Lung microvascular endothelial cell (primary cell): ENCODE measurements at regions not wholly inside any gene's neighbourhood (a gene's known extent, or its start where the extent isn't known, plus 50 kb on each side); places are given as distances from the start of the nearest gene placed in this dataset.

Experiments
- DNase-seq, 2 donors: peaks; one replicate each; pipeline versions ENCODE4 v3.0.0 to v3.0.0-alpha.2; 2010; ENCODE audit warnings: low read depth in 2 of 2

DNA sequence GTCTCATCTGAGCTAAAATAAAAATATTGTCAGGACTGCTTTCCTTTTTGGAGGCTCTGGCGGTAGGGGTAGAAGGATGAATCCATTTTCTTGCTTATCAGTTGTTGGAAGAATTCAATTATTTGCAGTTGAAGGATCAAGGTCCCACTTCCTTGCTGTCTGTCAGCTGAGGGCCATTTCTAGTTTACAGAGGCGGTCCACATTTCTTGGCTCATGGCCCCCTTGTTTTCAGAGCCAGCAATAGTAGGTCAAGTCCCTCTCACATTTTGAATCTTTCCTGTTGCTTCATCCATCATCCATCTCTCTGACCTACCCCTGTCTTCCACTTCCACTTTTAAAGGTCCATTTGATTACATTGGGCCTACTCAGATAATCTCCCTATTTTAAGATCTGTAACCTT is 1099.3 kb upstream of the DIAPH2 start:
- DNase-seq = no peak

DNA sequence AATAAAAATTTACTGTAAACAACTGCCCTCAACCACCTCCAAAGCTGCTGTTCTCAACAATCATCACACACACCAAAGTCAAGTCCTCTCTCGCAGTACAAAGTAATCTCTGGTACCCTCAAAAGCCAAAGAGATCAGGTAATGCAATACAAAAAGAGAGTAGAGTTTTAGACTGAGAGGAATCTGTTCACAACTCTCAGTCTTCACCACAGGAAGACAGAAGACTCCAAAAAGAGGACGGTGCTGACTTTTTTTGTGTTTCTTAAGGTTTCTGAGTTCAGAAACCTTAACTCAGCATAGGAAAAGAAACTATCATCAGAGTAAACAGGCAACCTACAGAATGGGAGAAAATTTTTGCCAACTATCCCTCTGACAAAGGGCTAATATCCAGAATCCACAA is 1072.3 kb upstream of the DIAPH2 start:
- DNase-seq = no peak

DNA sequence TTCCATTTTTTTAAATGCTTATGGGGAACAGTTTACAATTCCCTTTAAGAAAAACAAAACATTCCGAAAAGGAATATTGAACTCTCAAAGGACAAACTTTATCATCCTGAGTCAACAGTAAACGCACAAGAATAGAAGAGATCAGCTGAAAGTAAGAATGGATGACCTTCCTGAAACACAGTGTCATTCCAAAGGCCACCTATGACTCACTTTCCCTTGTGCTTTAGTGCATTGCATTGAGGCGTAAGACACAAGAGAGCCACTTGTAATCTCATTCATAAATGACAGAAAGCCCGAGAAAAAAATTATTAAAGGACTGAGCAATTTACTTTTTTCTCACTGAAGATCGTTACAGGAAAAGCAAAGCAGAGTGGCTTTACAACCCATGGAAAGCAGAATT is 1062.4 kb upstream of the DIAPH2 start:
- no peak for DNase-seq

DNA sequence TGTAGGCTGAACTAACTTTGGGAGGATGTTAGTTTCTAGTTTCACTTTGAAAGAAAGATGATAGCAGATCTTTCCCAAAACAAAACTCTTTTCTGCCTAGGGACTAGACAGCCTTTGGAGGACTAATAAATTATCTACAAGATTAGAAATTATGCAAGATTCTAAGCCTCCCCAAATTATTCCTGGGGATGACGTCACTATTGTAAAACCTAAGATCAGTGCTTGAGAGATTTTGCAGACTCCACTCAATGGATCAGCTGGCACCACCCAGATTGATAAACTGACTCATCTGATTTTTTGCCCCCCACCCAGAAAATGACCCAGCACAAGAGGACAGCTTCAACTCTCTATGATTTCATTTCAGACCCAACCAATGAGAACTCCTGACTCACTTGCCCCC is 1057.9 kb upstream of the DIAPH2 start:
- no peak for DNase-seq

DNA sequence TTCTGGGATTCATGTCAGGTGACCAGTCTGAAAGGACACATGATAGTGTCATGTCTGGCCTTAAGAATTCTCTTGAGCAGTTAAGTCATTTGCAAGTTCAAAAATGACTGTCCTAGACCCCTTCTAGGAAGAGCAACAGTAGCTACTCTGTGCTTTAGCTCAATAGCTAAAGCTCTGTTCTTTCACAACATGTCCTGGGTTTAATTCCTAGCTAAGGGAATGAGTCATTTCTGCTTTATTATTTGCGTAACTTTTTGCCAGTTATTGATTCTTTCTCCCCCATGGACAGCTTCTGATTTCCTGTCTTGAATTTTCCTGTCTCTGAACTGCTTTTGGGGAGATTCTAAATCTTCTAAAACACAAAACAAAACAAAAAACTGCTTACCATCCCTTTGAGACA is 1055.8 kb upstream of the DIAPH2 start:
- no peak for DNase-seq

DNA sequence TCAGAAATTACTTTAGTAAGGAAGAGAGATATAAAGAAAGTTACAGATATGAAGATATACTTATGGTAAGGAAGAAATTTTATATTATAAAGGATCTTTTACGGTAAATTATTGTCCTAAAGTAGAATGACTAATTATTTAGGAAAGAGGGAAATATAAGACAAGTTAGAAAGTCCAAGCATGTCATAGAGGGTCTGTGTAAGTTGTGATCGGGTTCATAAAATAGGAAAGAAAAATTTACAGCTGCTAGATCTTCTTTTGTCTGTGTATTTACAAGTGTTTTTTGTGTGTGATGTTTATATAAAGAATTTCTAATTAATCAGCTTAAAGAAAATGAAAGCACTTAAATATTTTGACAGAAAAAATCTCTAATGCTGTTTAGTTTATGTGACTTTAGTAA is 1054.9 kb upstream of the DIAPH2 start:
- no peak for DNase-seq

DNA sequence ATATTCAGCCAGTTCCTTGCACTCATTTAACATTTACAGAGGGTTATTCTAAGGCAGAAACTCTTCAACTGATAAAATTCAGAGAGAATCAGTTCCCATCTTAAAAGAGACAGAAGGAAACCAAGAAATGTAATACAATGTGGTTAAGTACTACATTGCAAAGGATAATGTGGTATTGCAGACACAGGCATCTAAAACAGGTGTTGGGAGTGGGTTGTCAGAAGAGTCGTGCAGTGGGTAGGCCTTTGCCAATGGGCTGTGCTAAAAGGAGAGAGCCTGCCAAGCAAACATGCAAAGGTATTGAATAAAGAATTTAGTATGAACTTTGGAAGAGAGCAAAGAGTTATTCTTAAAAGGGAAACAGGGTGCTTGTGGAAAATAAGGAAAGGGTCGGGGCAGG is 1044.4 kb upstream of the DIAPH2 start:
- DNase-seq = no peak

DNA sequence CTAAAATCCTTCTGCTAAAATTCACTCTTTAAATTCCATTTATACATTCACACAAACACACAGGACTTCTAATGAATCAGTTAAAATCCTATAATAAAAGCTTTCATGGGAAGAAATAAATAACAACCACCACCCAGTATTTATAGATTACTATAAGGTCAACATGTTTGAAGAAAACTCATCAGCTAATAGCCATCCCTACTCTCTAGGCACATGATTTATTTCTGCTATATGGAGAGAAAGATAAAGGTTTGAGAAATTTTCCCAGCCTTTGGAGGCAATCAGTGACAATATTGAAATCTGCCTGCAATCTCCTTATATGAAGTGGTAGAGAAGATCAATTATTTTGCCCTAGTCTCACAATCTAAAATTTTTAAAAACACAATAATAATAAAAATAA is 1038.9 kb upstream of the DIAPH2 start:
- no peak for DNase-seq

DNA sequence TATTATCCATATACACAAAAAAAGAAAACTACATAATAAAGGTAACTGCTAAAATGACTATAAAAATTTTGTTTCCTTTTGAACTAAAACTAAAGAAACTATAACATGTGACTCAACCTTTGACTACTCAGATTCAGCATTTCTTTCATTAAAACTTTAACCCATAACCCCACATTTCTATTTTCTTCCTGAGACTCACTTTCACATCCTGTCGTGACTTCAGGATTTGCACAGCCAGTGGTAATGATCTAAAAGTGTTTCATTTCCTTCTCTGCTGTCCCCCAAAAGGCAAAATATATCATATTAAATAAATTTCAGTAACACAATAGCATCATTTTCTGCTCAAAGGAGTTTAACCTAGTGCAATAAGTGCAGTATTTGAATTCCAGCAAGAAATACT is 1022.4 kb upstream of the DIAPH2 start:
- DNase-seq = no peak

DNA sequence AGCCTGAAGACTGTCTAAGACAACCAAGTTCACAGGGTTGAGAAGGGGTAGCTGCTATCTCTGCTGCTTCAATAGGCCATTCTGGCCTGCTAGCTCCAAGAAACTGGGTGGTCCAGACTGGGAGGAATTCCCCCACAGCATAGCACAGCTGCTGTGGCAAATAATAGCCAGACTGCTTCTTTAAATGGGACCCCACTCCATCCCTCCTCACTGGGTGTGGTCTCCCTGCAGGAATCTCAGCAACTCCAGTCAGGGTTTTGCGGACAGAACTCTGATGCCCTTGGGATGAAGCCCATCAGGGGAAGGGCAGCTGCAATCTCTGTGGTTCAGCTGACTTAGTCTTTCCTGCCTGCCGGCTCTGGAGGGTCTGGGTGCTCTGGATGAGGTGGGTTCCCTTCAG is 1018.6 kb upstream of the DIAPH2 start:
- no peak for DNase-seq

DNA sequence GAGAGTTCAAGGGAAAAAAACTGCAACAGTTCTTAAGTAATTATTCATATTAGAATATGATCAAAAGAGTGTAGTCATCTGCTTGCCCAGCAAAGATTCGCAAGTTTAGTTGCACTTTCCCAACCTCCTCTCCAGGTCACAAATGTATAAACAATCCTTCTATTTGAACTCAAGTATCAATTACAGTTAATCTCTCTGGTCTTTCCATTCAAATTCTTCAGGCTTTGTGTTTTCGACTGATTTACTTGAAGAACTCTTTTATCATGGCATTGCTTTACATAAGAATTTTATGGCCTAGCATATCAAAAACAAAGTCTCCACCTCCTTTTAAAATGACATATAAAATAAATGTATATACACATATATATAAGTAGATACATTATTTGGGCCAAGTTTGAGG is 1009.6 kb upstream of the DIAPH2 start:
- no peak for DNase-seq

DNA sequence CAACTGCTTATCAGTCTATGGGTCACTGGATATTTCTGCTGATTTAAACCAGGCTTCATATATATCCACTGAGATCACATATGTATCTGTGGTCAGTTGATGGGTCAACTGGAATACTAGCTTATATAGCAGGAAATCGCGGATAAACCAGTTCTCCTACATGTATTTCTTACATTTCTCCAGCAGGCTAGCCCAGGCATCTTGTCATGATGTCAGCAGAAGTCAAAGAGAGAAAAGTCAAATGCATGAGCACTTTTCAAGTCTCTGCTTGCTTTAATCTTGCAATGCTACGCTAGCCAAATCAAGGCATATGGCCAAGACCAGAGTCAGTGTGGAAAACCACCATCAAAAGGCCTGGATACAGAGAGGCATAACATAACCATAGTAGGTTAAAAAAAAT is 1008.8 kb upstream of the DIAPH2 start:
- DNase-seq = no peak

DNA sequence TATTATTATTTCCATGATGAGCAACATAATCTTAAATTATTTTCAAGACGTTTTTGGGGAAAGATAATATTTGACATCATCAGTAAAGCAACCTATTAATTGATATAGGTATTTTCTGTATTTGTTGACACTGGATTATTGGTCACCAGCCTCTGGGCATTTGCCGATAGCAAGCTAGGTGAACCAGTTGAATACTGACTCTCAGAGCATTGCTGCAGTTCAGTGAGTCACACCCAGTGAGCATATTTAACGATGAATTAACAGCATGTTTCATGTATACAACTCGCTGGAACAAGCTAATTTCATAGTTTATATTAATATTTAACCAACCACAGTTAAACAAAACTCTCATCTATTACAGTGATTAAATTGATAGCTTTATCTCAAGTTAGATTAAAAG is 1006.0 kb upstream of the DIAPH2 start:
- no peak for DNase-seq

DNA sequence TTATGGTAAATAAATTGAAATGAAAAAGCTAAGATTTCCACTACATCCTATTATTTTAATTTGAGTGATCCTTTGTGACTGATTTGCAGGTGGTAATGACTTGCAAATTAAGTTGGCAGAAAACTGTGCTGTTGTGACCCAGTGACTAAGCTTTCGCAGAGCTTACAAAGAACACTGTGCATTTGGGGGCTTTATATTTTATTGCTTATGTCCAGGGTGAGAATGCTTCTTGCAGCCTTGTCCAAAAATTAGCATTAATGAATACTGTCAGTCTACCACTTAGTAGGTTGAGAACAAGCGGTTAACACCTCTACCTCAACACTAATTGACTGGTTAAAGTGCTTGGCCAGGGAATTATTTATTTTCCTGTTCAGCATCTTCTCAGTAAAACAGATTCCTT is 991.3 kb upstream of the DIAPH2 start:
- no peak for DNase-seq

DNA sequence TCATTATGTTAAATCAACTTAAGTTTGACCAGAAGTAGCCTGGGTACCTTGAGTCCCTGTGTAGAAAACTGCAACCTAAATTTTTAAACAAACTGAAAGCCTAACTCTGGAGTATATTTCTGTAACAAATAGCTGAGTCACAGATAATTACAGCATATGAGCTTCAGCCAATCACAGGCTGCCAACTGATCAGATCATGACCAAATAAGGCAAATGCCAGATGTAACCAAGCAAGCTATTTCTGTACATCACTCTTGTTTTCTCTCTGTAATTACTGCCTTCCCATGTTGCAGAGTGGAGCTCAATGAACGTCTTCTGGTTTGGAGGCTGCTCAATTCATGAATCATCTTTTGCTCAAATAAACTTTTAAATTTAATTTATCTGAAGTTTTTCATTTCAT is 980.9 kb upstream of the DIAPH2 start:
- DNase-seq = no peak

DNA sequence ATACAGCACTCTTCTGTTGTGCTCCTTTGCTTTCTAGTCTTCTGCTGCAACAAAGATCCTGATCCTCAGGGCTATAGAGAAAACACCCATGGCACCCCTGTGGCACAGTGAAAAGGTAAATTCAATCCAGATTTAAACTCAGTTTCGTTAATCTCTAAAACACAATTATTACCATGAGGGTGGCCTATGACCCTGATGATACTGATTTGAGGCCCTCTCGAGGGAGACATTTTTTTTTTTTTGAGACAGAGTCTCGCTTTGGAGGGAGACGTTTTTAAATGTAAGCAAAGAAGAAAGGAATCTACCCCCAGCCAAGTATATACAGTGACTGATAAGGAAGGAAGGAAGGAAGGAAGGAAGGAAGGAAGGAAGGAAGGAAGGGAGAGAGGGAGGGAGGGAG is 967.8 kb upstream of the DIAPH2 start:
- DNase-seq = no peak

DNA sequence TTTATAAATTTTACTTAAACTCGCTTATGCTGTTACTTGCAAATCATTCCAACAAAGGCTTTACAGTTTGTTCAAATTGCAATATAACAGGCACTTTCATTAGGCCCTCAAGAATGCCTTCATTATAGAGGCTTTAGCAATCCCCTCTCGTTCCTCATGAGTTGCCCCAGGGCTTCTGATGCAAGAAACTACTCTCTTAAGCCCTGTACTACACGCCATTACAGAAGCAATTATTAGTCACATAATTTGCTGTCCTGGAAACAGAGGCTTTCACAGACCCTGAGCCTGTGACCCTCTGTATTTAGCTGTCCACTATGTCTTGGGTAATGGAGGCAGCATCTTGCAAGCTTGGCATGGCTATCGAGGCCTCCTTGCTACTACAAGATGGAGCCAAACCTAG is 965.9 kb upstream of the DIAPH2 start:
- no peak for DNase-seq

DNA sequence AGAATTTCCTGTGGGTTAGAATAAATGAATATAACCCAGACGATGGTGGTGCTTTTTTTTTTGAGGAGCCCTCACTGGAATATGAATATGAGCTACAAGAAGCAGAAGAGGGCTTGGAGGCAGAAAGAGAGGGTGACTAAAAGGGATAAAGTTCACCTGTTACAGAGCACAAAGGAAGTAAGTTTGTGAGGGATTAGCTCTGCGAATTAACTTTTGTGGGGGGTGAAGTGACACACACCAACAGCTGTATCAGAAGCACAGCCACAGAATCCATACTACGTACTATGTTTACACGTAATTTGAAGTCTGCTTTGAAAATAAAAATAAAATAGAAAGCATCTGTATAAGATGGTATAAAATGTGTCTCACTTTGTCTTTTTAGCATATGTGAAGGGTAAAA is 963.6 kb upstream of the DIAPH2 start:
- DNase-seq = no peak

DNA sequence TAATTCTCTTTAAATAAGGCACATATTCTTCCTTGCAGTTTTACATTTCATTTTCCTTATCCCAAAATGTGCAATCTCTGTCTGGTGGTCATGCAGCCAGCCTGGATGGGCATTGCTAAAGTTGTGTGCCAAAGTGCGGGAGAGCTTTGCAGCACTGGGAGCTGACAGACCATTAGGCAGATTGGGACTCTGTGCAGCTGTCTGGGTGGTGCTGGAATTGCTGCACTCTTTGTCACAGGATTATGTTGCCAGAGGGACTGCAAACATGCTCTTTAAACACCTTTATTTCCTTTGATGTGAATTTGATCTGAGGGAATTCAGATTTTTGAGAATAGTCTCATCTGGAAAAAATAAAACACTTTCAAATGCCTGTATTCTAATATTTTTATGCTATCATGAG is 956.2 kb upstream of the DIAPH2 start:
- DNase-seq = no peak

DNA sequence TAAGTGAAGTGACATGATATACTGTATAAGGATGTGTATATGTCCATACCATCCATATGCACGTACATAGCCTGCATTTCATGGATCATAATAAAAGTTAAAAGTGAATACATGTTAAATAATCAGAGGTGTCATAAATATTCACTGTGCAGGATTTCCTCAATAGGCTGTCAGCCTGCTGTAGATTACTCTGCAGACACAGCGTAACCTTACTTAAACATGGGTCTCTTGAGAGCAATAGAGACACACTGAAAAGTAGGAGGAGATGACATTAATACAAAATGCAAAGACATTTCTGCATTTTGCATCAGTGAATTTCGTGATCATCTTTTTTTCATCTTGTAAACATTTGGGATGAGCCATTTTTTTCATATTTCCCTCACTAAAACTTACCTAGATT is 955.2 kb upstream of the DIAPH2 start:
- no peak for DNase-seq

DNA sequence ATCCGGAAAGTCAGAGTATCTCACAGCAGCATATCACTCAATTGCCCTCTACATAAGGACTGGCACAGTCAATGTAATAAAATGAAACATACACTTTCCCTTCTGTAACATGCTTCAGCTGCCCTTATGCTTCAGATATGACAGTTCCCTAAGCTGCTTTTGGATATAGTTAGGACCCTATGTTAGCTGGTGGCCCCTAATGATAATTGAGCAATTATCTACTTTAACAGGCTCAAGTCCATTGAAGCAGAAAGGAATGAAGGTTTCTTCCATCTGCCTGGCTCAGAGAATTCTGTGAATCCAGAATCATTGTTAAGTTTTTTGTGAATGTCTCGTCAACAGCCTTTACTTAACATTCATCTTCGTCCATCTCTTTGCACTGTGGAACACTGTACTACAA is 951.2 kb upstream of the DIAPH2 start:
- no peak for DNase-seq

DNA sequence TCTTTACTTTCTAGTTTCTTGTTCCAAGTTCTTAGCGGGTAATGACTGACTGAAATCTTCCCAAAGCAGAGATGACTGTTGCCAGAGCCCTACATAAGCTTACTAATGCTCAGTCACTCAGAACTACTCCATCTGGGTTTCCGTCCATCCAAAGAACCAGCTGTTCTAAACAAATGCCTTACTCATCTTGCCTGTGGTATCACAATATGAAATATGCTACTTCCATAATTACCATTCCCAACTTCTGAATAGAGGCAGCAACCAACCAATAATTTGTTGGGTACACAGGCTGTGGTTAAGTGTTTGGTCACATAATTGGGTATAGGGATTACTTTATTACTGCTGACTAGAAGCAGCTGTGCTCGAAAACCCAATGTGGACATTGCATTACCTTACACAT is 930.2 kb upstream of the DIAPH2 start:
- DNase-seq = no peak

DNA sequence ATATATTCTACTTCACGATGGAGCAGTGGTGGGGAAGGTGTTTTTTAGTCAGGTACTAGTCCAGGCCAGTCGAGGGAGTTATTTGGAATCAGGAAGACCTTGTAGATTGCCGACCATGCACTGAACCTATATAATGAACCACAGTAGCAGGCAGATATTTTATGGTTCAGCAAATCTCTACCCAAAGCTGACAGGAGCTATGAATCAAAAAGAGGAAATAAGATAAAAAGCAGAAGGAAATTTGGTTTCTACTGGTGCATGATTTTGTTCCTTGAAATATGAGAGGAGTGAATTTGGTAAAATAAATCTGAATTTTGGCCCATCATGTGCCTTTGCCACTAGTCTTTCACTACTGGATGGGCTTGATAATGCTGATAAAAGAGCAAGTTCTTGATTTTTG is 924.3 kb upstream of the DIAPH2 start:
- no peak for DNase-seq

DNA sequence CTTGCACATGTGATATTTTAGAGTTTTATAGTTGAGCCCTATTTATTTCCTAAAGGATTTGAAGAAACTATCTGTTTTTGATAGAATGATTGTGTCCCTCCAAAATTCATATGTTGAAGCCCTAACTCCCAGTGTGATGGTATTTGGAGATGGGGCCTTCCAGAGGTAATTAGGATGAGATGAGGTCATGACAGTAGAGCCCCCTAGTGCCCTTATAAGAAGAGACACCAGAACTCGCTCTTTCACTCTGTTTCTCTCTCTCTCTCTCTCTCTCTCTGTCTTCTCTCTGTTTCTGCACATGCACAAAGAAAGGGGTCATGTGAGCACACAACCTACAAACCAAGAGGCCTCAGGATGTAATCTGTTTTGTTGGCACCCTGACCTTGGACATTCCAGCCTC is 921.9 kb upstream of the DIAPH2 start:
- no peak for DNase-seq

DNA sequence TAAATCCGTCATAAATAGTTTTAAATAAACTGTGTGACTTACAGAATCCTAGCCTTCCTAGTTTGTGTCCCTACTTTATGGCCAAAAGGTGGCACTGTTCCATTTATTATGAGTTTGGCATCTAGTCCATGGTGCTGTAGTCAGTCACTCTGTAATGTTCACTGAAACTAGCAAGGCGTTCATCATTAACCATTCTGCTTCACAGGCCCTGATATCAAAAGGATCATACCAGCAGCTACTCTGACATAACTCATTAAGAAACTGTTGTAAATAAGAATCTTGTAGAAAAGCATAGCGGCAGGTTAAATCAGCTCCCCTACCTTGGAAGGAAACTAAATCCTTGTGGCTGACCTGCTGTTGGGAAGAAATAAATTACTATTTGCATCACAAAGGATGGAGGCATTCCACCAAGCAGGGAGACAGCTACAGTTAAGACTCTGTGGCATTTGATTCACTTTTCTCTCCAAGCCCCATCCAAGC is 919.6 kb upstream of the DIAPH2 start:
- peak; percentile 44 to 72 for DNase-seq
